SK-N-SH (cell line): ENCODE measurements at regions not wholly inside any gene's neighbourhood (a gene's known extent, or its start where the extent isn't known, plus 50 kb on each side); places are given as distances from the start of the nearest gene placed in this dataset.

ENCODE experiments used
- CTCF ChIA-PET: fragments of 300-600, 350-600 bp; formaldehyde crosslinking; extraction: SDS; loops from one replicate; lab custom pipeline; 2021; lab: Yijun Ruan, JAX
- POLR2A ChIA-PET: fragments of 350-600 bp; sonication (Branson Sonifier 250); formaldehyde crosslinking; extraction: SDS; loops from one replicate; lab custom pipeline; 2020; ENCODE audit warnings: antibody characterized with exemption, inconsistent platforms; lab: Yijun Ruan, JAX
- DNase-seq: peaks from one replicate; pipeline ENCODE4 v3.0.0; 2012
- H2AFZ ChIP-seq: fragments of 200-600 bp; sonication (generic); 2 replicates; pipeline ENCODE4 v1.8.1; 2016; ENCODE audit warnings: antibody characterized with exemption, mild to moderate bottlenecking, low read depth
- H3F3A ChIP-seq: fragments of 200-600 bp; sonication (generic); replicated peaks from 2 replicates; pipeline ENCODE3; 2016; ENCODE audit warnings: antibody characterized with exemption, mild to moderate bottlenecking; ENCODE audit not compliant: insufficient read depth
- H3K27ac ChIP-seq, 2 experiments: fragments of 200-500 bp in 1 of 2; fragments of 200-600 bp in 1 of 2; sonication (Bioruptor generic) in 1 of 2; sonication (generic), shearing (Covaris generic) in 1 of 2; 2 replicates each; pipeline versions ENCODE4 v1.5.1 to v1.6.1; 2014 to 2016; ENCODE audit warnings: low read depth in 2 of 2, inconsistent platforms in 1 of 2, low read length in 1 of 2, mild to moderate bottlenecking in 1 of 2, mixed read lengths in 1 of 2
- H3K27me3 ChIP-seq: fragments of 200-600 bp; sonication (generic), shearing (Covaris generic); 2 replicates; pipeline ENCODE4 v1.6.1; 2016; ENCODE audit warnings: mixed run types; ENCODE audit not compliant: insufficient read depth
- H3K36me3 ChIP-seq, 2 experiments: fragments of 200-500 bp in 1 of 2; fragments of 200-600 bp in 1 of 2; sonication (Bioruptor generic) in 1 of 2; sonication (generic) in 1 of 2; replicated peaks in 1 of 2; 2 replicates each; pipeline versions ENCODE3 to v1.5.1; 2014 to 2016; ENCODE audit warnings: low read length in 1 of 2, mild to moderate bottlenecking in 1 of 2; ENCODE audit not compliant: insufficient read depth in 2 of 2, control insufficient read depth in 1 of 2
- H3K4me1 ChIP-seq, 2 experiments: fragments of 200-500 bp in 1 of 2; fragments of 200-600 bp in 1 of 2; sonication (Bioruptor generic) in 1 of 2; sonication (generic), shearing (Covaris generic) in 1 of 2; 2 replicates each; pipeline versions ENCODE4 v1.5.1 to v1.6.1; 2014 to 2016; ENCODE audit warnings: low read depth in 1 of 2, low read length in 1 of 2, mixed run types in 1 of 2; ENCODE audit not compliant: insufficient read depth in 2 of 2, control insufficient read depth in 1 of 2
- H3K4me2 ChIP-seq: fragments of 200-600 bp; sonication (generic), shearing (Covaris generic); 2 replicates; pipeline ENCODE4 v1.6.1; 2017; ENCODE audit warnings: mixed run types
- H3K4me3 ChIP-seq, 2 experiments: fragments of 200-500 bp in 1 of 2; fragments of 200-600 bp in 1 of 2; sonication (Bioruptor generic) in 1 of 2; sonication (generic), shearing (Covaris generic) in 1 of 2; 2 replicates each; pipeline versions ENCODE4 v1.5.1 to v1.8.1; 2014 to 2016; ENCODE audit warnings: low read depth in 2 of 2, inconsistent platforms in 1 of 2, low read length in 1 of 2, mild to moderate bottlenecking in 1 of 2, mixed read lengths in 1 of 2, moderate library complexity in 1 of 2
- H3K79me2 ChIP-seq: fragments of 200-600 bp; sonication (generic); 2 replicates; pipeline ENCODE4 v1.8.1; 2017; ENCODE audit warnings: mild to moderate bottlenecking; ENCODE audit not compliant: insufficient read depth
- H3K9ac ChIP-seq: fragments of 200-600 bp; sonication (generic); 2 replicates; pipeline ENCODE4 v1.6.1; 2017; ENCODE audit warnings: mixed run types
- H3K9me2 ChIP-seq: fragments of 200-600 bp; sonication (generic); 2 replicates; pipeline ENCODE4 v1.6.1; 2017; ENCODE audit warnings: mixed run types
- H3K9me3 ChIP-seq: fragments of 200-600 bp; sonication (generic); 2 replicates; pipeline ENCODE4 v1.6.1; 2017; ENCODE audit warnings: mixed run types, mild to moderate bottlenecking, moderate library complexity
- H4K20me1 ChIP-seq: fragments of 200-600 bp; sonication (generic); 2 replicates; pipeline ENCODE4 v1.6.1; 2017; ENCODE audit warnings: mild to moderate bottlenecking, mixed run types; ENCODE audit not compliant: insufficient read depth
- CTCF ChIP-seq: fragments of 200-600 bp; sonication (generic); IDR thresholded peaks from 2 replicates; pipeline ENCODE4 v1.6.1; 2017; ENCODE audit warnings: antibody characterized with exemption, mild to moderate bottlenecking, moderate library complexity
- EZH2phosphoT487 ChIP-seq: fragments of 200-600 bp; sonication (generic); IDR thresholded peaks from 2 replicates; pipeline ENCODE4 v1.6.1; 2017; ENCODE audit warnings: low read depth, mixed run types, mild to moderate bottlenecking, antibody characterized with exemption, moderate library complexity, borderline replicate concordance
- FOSL2 ChIP-seq: IDR thresholded peaks from 2 replicates; pipeline ENCODE4 v1.4.0; 2012; ENCODE audit warnings: low read depth, mild to moderate bottlenecking, moderate library complexity, borderline replicate concordance
- FOXM1 ChIP-seq: IDR thresholded peaks from 2 replicates; pipeline ENCODE4 v1.4.0; 2012; ENCODE audit warnings: low read depth, mild to moderate bottlenecking
- GABPA ChIP-seq: IDR thresholded peaks from 2 replicates; pipeline ENCODE4 v1.4.0; 2012; ENCODE audit warnings: low read depth, mild to moderate bottlenecking
- IRF3 ChIP-seq: fragments of 150-350 bp; IDR thresholded peaks from 2 replicates; pipeline ENCODE4 v1.6.1; 2016; ENCODE audit warnings: mild to moderate bottlenecking, low read depth, low read length
- JUND ChIP-seq: IDR thresholded peaks from 2 replicates; pipeline ENCODE4 v1.4.0; 2012
- MAX ChIP-seq: IDR thresholded peaks from 2 replicates; pipeline ENCODE4 v1.4.0; 2012; ENCODE audit warnings: low read depth
- MEF2A ChIP-seq: IDR thresholded peaks from 2 replicates; pipeline ENCODE4 v1.4.0; 2012; ENCODE audit warnings: low read depth, borderline replicate concordance
- NFIC ChIP-seq: IDR thresholded peaks from 2 replicates; pipeline ENCODE4 v1.4.0; 2012; ENCODE audit warnings: borderline replicate concordance
- NRF1 ChIP-seq: IDR thresholded peaks from 2 replicates; pipeline ENCODE4 v1.6.1; 2012; ENCODE audit warnings: low read depth, mild to moderate bottlenecking, low read length
- POLR2AphosphoS5 ChIP-seq: IDR thresholded peaks from 2 replicates; pipeline ENCODE4 v1.6.1; 2012; ENCODE audit warnings: low read depth, low read length
- RAD21 ChIP-seq: IDR thresholded peaks from 2 replicates; pipeline ENCODE4 v1.6.1; 2012; ENCODE audit warnings: mild to moderate bottlenecking, low read length
- RFX5 ChIP-seq: IDR thresholded peaks from 2 replicates; pipeline ENCODE4 v1.6.1; 2012; ENCODE audit warnings: mild to moderate bottlenecking, improper control_type of control experiment, low read length
- SIN3A ChIP-seq: IDR thresholded peaks from 2 replicates; pipeline ENCODE4 v1.6.1; 2012; ENCODE audit warnings: low read depth, mild to moderate bottlenecking, low read length, moderate library complexity, borderline replicate concordance
- TAF1 ChIP-seq: IDR thresholded peaks from 2 replicates; pipeline ENCODE4 v1.6.1; 2012; ENCODE audit warnings: low read depth, mild to moderate bottlenecking, low read length, moderate library complexity, borderline replicate concordance
- USF2 ChIP-seq: fragments of 150-350 bp; IDR thresholded peaks from 2 replicates; pipeline ENCODE4 v1.6.1; 2017; ENCODE audit warnings: antibody characterized with exemption, low read length, low read depth, borderline replicate concordance
- ZBTB33 ChIP-seq: IDR thresholded peaks from 2 replicates; pipeline ENCODE4 v1.4.0; 2012; ENCODE audit warnings: low read depth, borderline replicate concordance

GRCh38 chr17:77767148-77767547, 191.4 kb upstream of the TNRC6C start:
- H3K9ac ChIP-seq: no peak overlapping the region
- TF ChIP-seq ZBTB33: no peak
- no peak for TF ChIP-seq POLR2AphosphoS5
- no peak for TF ChIP-seq IRF3
- TF ChIP-seq TAF1: no peak
- no peak for TF ChIP-seq NFIC
- no peak for TF ChIP-seq MAX
- TF ChIP-seq RFX5: no peak
- no peak for TF ChIP-seq GABPA
- no peak for TF ChIP-seq FOXM1
- no peak for TF ChIP-seq EZH2phosphoT487
- no peak for TF ChIP-seq USF2
- no peak for TF ChIP-seq RAD21
- no peak for TF ChIP-seq NRF1
- TF ChIP-seq JUND: no peak
- no peak for TF ChIP-seq SIN3A
- no peak for TF ChIP-seq MEF2A
- no peak for TF ChIP-seq FOSL2
- no peak for TF ChIP-seq CTCF
- H3K27me3 ChIP-seq: peaks cover 10% of the 10 kb centered on the region; the same call in 1 of the 2 replicates
- no peak overlapping the region for H3K4me2 ChIP-seq
- H3K9me3 ChIP-seq: no peaks in the 10 kb centered on the region
- ChIA-PET CTCF (no interaction called here), POLR2A (no interaction called here)
- H3K36me3 ChIP-seq: no peaks in the 10 kb centered on the region
- no peaks in the 10 kb centered on the region for H4K20me1 ChIP-seq
- H3K27ac ChIP-seq: no peak overlapping the region
- no peaks in the 10 kb centered on the region for H3K79me2 ChIP-seq
- H3K9me2 ChIP-seq: no peaks in the 10 kb centered on the region
- peaks cover 0 to 18% of the 10 kb centered on the region in 2 experiments; a peak in 1 of 4 replicates for H3K4me1 ChIP-seq
- no peak overlapping the region for H3K4me3 ChIP-seq
- H3F3A ChIP-seq: no peaks in the 10 kb centered on the region
- H2AFZ ChIP-seq: no peak overlapping the region
- no peak for DNase-seq
